ENCODE measurements at regions not wholly inside any gene's neighbourhood (a gene's known extent, or its start where the extent isn't known, plus 50 kb on each side); places are given as distances from the start of the nearest gene placed in this dataset.
"Not testable (repeated sequence)": the region's sequence is repeated elsewhere in the genome, so short reads cannot be mapped to it uniquely, and the experiment has no call there.

DNA sequence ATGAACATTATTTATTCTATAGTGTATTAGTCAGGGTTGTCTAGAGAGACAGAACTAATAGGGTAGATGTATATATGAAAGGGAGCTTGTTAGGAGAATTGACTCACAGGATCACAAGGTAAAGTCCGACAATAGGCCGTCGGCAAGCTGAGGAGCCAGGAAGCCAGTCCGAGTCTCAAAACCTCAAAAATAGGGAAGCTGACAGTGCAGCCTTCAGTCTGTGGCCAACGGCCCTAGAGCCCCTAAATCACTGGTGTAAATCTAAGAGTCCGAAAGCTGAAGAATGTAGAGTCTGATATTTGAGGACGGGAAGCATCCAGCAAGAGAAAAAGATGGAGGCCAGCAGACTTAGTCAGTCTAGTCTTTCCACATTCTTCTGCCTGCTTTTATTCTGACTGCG is 912.2 kb downstream of the FLRT2 start:
- no peak for DNase-seq

DNA sequence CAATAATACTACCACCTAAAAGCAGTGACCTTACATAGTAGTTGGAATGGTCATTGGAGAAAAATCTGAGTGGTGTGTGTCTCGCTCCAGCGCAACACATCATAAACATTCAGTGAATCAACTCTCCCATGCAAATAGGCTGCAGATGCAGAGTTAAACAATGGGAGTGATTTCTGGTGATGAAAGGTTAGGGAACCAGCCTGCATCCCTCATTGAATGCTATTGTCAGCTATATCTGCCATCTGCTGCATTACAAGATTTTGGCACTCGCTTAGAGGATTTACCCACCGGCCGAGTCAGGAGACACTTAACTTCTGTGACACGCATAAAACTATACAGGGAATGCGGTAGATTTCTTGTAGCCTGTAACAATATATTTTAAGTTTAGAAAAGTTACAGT is 900.9 kb downstream of the FLRT2 start:
- DNase-seq, result no peak

DNA sequence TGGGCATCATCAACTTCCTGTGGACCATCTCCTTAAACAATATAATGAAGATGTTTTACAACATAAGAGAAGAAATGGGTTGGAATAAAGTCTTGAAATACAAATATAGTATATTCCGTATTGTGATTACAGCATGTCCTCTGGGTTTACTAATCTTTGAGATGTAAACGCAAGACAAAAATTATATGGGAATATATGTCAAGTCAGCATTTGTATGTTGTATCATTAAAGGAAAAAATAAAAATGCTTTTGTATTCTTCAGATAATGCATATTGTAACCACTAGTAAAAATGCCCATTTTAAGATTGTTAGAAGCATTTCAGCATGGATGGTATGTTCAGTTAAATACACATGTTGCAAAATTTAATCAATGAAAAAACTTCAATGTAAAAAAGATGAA is 893.3 kb downstream of the FLRT2 start:
- no peak for DNase-seq

DNA sequence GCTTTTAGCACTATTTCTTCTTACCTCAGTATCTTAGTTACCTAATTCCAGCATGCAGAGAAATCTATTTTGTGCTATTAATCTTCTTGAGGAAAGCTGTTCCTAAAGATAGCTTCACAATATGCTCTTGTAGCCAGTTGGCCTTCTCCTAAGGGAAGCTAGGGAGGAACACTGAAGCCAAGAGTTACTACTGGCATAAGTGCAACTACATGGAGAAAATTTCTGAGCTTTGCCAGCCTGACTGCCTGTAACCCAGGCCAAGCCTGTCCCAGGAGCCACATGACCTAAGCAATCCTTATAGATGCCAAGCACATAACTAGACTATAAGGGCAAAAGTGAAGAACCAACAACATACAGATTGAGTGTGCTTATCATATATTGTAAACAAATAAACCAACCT is 890.2 kb downstream of the FLRT2 start:
- DNase-seq, result no peak

DNA sequence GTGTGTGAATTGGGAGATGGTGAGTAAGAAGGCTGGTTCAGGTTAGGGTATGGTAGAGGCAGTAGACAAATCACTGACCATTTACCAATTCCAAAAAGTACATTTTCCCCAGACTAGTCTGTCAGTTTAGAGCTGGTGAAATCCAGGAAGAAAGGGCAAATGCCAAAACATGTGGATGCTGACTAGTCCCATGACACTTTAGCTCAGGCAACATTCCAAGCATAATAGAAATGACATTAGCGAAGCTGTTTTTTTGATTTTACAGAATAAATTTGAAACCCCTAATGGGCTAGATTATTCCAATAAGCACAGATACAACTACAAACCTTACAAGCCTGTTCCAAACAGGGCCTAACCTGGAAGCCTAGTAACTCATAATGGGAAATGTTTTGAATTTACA is 884.2 kb downstream of the FLRT2 start:
- DNase-seq, result no peak

DNA sequence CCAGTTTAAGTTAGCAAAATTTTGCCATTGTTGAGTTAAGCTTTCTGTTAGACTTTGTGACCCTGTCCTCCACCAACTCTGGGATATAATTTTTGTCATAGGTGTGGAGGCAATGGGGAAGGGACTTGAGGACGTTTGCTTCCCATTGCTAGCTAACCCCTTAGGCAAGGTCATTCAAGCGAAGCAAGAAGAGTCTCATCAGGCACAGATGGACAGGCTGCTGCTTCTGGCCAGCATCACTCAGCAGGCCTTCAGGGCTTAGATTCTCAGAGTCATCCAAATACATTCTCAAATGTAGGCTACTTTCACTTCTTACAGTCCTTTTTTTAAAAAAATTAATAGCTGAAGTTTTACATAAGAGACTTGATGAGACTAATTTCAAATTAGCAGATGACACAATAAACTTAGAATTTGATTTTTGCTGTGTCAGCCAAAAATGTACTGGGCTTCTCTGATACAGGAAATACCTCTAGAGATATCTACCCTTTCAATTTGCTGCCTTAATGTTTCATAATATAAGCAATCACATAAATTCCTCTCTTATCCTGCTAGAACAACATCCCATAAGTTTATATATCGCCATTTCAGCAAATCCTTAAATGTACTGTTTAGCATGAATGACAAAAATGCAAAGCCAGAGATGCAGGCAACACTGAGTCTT is 875.2 kb downstream of the FLRT2 start:
- no peak for DNase-seq

DNA sequence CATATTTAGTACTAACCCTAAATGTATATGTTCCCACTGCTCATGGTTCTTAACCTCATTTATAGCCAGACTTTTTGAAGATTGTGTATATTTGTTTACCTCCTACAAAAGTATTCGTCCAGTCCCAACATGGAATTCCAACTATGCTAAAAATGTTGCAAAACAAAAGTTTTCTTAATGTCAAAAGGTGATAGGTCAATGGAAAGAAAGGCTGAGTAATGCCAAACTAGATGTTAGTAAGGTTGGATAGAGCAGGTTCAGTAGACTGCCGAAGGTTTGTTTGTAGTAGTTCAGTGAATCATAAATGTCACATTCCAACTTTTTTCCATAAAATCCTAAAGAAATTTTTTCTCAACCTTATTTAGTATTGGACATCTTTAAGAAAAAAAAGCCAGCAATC is 874.5 kb downstream of the FLRT2 start:
- no peak for DNase-seq

DNA sequence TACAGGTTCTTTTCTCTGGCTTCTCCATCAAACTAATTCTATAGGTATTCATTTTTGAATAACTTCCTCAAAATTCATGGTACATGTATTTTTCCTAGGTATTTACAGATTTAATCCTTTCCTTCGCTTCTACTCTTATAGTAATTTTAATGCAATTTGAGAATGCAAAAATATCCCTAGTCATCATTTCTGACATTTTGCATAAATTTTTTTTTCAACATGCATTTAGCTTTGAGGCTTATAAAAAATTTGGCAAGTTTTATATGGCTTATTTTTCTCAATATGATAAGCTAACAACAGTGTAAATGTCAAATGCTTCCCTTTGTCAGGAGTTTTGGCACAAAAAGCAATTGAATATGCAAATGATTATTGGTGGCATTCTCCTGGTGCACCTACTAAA is 872.6 kb downstream of the FLRT2 start:
- no peak for DNase-seq

DNA sequence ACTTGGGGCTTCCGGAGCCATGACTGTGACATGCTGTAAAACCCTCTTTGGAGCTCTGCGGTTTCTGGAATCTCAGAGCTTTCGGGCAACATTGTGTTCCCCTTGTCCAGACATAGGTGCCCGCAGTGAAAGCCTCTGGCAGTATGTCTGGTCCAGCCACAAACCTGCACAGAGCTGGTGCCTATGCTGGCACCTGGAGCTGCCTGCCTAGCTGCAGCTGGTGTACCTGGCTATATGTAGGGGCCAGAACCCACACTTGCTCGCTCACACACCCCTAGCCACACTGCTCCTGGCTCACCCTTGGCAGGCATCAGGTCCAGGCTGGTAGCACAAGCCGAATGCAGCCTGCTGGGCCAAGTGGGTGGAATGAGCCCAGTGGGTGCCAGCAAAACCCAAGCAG is 861.1 kb downstream of the FLRT2 start:
- DNase-seq, result no peak

DNA sequence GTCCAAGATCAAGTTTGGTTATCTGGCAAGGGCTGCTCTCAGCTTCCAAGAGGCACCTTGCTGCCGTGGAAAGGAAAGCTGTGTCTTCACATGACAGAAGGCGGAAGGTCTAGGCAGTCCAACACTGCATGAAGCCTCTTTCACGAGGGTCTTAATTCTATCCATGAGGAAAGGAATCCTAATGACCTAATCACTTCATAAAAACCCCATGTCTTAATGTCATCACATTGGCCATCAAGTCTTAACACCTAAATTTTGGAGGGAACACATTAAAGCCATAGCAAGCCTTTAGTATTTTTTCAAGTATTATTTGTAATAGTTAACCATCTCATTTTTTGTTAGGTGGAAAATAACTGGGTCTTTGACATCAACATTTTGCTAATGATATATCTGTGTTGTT is 858.3 kb downstream of the FLRT2 start:
- DNase-seq, result no peak

DNA sequence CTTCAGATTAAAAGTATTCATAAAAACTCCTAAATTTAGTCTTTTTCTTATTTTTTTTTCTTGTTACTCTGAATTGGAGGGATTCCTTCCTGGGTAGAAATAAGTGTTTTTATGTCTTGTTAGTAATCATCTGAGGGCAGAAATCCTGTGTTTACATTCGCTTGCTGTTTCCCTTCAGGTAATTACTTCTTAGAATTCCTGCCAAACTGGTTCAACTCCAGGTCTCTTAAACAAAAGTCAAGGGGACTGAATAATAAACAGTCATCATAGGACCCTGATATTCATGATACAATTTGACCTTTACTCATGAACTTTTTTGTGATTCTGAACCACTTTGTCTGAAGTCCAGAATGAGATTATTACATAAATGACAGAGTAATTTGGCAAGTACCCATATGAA is 843.9 kb downstream of the FLRT2 start:
- no peak for DNase-seq

DNA sequence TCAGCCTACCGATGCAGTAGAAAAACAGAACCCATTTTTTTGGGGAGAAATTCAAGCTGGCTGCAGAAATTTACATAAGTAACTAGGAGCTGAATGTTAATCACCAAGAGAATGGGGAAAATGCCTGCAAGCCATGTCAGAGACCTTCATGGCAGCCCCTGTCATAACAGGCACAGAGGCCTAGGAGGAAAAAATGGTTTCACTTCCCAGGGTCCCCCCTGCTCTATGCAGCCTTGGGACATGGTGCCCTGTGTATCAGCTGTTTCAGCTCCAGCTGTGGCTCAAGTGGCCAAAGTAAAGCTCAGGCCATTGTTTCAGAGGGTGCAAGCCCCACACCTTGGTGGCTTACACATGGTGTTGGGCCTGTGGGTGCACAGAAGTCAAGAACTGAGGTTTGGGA is 842.5 kb downstream of the FLRT2 start:
- DNase-seq, result no peak

DNA sequence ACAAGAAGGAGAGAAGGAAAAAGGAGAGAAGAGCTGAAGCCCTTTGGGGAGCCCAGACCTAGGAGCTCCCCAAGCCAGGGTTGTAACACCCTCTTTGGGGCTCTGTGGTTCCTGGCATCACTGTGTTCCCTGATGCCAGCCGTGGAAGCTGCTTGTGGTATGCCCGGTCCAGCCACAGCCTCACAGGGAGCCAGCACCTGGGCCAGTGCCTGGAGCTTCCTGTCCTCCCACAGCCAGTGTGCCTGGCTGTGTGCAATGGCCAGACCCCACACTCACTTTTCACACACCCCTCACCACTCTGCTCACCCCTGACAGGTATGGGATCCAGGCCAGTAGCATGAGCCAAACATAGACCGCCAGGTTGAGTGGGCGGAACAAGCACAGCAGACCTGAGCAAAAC is 834.7 kb downstream of the FLRT2 start:
- no peak for DNase-seq

DNA sequence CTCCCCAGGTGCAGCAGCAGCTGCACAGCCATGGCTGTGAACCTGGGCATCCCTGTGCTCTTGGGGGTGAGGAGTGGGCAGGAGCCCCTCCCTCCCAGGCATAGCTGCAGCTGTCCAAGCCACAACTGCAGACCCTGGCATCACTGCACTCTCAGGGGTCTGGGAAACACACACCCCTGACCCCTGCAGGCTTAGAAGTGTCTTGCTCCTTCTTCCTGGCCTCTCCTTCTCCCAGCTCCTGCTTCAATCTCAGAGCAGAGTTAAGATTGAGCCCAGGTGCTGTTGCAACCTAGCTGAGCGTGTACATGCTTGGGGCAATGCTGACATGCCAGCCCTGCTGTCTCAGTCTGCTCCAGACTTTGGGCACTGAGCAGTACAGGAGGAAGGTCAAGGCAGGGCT is 833.6 kb downstream of the FLRT2 start:
- DNase-seq, result no peak

DNA sequence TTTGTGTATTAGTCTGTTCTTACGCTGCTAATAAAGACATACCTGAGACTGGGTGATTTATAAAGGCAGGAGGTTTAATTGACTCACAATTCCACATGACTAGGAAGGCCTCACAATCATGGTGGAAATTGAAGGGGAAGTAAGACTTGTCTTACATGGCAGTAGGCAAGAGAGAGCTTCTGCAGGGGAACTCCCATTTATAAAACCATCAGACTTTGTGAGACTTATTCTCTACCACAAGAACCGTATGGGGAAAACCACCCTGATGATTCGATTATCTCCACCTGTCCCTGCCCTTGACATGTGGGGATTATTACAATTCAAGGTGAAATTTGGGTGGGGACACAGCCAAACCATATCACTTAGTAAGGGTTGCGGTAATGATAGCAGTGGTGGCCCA is 833.1 kb downstream of the FLRT2 start:
- DNase-seq, result no peak

DNA sequence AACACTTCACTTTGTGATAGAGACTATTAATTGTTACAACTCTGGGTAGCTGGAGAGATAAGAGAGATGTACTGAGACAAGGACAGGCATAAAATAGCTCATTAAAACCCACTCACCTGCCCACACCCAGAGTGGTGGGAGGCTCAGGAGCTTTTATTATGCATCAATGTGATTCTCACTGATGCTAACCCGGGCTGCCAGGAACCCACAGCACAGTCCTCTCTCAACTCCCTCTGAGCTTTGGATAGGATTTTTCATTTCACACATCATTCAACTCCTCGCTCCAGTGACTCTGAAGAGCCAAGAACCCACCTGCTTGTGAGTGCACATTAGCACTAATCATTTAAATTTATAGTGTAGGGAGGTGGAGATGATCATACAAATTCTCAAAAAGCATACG is 827.9 kb downstream of the FLRT2 start:
- DNase-seq, result no peak

DNA sequence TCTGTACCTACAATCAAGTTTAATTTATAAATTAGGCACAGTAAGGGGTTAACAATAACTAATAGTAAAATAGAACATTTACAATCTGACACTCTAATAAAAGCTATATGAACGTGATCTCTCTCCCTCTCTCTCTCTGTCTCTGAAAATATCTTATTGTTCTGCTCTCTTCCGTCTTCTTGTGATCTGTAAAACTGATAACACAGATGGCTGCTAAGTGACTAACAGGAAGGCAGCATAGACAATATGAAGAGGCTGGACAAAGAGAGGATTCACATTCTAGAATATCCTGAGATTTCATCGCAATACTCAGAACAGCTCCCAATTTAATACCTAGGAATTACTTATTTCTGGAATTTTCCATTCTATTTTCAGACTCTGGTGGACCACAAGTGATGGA is 827.2 kb downstream of the FLRT2 start:
- no peak for DNase-seq

DNA sequence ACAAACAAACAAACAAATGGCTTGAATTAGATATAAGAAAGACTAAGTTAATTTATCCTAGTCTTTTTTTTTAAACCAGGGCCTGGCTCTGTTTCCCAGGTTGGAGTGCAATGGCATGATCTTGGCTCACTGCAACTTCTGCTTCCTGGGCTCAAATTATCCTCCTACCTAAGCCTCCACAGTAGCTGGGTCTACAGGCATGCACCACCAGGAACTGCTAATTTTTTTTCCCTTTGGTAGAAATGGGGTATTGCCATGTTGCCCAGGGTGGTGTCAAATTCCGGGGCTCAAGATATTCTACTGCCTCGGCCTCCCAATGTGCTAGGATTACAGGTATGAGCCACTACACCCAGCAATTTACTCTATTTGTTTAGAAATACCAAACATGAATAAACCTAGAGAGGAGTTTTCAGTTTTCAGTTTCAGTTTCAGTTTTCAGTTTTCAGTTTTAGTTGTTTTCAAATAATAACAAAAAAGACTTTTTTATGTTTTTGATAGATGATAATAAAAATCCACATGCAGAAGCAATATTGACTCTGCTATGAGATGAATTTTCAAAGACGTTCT is 817.0 kb downstream of the FLRT2 start:
- no peak for DNase-seq

DNA sequence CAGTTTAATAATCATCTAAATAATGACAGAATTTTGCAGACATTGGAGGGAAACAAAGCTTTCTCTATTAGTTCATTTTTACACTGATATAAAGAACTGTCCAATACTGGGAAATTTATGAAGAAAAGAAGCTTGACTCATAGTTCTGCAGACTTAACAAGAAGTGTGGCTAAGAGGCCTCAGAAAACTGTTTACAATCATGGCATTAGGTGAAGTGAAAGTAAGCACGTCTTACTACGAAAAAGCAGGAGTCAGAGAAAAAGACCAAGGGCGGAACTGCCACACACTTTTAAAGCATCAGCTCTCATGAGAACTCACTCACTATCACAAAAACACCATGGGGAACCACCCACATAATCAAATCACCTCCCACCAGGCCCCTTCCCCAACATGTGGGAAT is 804.4 kb downstream of the FLRT2 start:
- DNase-seq, result no peak

DNA sequence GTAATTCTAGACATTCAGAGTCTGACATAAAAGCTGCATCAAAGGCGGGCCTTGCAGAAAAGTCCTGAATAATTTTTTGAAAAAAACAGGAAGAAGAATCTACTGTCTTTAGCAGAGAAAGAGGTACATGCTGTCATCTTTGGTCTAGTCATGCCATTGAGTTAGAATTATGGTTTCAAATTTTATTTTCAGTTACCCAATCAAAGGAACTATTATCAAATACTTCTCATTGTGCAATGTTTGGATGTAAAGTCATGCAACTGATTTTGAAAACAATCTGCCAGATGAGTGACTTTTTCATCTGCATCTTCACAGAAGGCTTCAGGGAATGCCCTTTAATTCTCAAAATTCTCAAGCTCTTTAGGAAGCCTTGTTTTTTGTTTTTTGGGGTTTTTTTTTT is 803.5 kb downstream of the FLRT2 start:
- no peak for DNase-seq

DNA sequence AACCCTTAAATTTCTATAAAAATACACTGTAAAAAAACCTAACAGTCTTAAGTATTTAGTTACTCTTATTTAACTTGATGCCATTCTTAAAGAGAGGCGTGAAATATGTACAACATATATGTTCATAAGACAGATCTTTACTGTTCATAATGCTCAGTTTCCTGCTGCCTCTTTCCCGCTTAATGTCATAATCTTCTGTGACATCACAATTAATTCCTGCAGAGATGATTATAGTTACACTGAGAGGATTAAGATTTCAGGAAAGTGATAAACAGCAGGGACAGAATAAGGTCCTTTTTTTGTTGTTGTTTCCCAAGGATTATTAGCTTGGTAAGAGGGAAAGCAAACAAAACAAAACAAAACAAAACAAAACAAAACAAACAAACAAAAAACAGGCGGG is 801.4 kb downstream of the FLRT2 start:
- DNase-seq, result no peak

DNA sequence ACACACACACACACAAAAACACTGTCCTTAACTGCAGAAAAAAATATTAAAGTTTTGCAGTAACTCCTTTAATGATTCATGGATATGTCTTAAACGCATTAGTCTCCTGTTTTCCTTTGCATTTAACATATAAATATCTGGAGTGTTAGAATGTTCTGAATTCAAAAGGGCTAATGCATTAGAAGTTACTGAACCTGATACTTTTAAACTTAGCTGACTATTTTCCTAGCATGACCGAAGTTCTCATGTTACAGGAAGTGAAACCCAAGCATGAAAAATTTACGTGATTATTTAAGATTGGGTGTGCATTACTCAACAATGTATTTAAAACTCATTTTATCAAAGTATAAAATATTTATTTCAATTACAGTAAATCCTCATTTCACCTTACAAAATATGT is 791.2 kb downstream of the FLRT2 start:
- no peak for DNase-seq

DNA sequence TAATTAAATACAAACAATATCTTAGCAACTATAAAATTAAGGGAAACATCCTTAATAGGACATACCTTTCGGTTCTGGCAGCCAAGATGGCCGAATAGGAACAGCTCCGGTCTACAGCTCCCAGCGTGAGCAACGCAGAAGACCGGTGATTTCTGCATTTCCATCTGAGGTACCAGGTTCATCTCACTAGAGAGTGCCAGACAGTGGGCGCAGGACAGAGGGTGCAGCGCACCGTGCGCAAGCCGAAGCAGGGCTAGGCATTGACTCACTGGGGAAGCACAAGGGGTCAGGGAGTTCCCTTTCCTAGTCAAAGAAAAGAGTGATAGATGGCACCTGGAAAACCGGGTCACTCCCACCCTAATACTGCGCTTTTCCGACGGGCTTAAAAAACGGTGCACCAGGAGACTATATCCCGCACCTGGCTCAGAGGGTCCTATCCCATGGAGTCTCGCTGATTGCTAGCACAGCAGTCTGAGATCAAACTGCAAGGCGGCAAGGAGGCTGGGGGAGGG is 782.3 kb downstream of the FLRT2 start:
- DNase-seq, result not testable (repeated sequence)

DNA sequence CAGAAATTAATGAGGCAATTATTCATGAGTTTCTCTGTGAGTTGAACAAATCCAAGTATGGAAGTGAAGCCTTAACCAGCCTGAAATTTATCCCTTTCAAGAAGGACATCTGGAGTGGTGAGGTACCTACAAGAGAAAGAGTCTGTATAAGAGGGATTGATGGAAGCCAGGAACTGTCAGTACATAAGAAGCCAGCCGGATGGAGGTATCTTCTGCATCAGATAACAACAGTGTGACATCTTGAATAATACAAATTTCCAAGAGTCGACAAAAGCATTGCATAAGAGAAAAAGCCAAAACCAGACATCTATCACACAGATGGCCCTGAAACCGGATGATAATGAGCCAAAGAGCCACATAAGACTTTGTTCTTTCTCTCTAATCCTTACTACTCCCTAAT is 781.2 kb downstream of the FLRT2 start:
- no peak for DNase-seq

DNA sequence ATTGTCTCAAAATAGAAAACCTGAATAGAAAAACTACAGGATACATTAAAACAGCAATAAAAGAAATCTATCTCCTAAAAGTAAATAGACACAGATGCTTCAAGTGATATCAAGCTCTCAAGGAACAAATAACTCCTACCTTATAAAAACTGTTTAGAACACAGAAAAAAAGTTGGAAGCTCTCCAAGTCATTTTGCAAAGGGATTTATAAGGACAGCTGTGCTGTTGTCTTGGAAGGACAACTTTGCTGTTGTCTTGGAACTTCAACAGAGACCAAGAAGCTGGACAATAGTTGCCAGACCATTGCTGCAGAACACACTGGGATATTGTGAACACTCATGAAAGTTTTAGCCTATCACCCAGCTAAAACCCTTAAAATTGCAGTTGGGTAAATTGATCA is 780.7 kb downstream of the FLRT2 start:
- DNase-seq, result no peak
